MM.1S (cell line): ENCODE measurements at regions not wholly inside any gene's neighbourhood (a gene's known extent, or its start where the extent isn't known, plus 50 kb on each side); places are given as distances from the start of the nearest gene placed in this dataset.

Experiments used
- EZH2 ChIP-seq: fragments of 300-600 bp; sonication (generic); optimal IDR thresholded peaks from 2 replicates; pipeline ENCODE3; 2017; ENCODE audit warnings: low read depth, mild to moderate bottlenecking, antibody characterized with exemption, low read length, mixed read lengths
- TF ChIP-seq, protein P1 (sequence below): fragments of 300-600 bp; sonication (generic); IDR thresholded peaks from 2 replicates; pipeline ENCODE4 v1.5.1; 2016; ENCODE audit warnings: antibody characterized with exemption, low read length, mixed read lengths

GRCh38 chr2:21277068-21278056 lies 153.6 kb downstream of the TDRD15 start:
- TF ChIP-seq, protein P1, sequence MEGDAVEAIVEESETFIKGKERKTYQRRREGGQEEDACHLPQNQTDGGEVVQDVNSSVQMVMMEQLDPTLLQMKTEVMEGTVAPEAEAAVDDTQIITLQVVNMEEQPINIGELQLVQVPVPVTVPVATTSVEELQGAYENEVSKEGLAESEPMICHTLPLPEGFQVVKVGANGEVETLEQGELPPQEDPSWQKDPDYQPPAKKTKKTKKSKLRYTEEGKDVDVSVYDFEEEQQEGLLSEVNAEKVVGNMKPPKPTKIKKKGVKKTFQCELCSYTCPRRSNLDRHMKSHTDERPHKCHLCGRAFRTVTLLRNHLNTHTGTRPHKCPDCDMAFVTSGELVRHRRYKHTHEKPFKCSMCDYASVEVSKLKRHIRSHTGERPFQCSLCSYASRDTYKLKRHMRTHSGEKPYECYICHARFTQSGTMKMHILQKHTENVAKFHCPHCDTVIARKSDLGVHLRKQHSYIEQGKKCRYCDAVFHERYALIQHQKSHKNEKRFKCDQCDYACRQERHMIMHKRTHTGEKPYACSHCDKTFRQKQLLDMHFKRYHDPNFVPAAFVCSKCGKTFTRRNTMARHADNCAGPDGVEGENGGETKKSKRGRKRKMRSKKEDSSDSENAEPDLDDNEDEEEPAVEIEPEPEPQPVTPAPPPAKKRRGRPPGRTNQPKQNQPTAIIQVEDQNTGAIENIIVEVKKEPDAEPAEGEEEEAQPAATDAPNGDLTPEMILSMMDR, result no peak
- TF ChIP-seq EZH2, result no peak
